HuH-7 (cell line): ENCODE measurements at regions not wholly inside any gene's neighbourhood (a gene's known extent, or its start where the extent isn't known, plus 50 kb on each side); places are given as distances from the start of the nearest gene placed in this dataset.
"Not testable (repeated sequence)": the region's sequence is repeated elsewhere in the genome, so short reads cannot be mapped to it uniquely, and the experiment has no call there.

Experiments
- DNase-seq: peaks from one replicate; pipeline ENCODE4 v3.0.0; 2011; ENCODE audit warnings: low spot score

- no peak for DNase-seq
These were observed 381.7 kb downstream of the CD83 start for GRCh38 chr6:14499309-14499708.

- DNase-seq = no peak
These were observed 382.3 kb downstream of the CD83 start for GRCh38 chr6:14499841-14500240.

DNA sequence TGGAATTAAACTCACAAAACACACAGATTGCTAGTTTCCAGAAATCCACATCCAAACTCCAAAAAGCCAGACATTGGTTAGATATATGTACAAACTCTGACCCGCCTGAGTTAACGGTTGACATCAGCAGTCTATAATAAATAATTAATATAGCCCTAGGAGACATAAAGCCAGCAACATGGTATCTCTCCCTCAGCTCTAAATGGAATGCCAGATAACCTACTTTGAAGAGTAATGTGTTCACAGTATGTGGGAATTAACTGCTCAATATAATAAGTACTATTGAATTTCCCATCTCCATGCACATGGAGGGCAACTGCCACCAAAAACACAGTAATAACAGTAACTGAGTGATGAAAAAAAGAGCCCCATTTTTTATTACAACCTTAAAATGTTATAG lies 383.2 kb downstream of the CD83 start:
- no peak for DNase-seq

GRCh38 chr6:14501240-14501639 lies 383.7 kb downstream of the CD83 start:
- no peak for DNase-seq

GRCh38 chr6:14501914-14502313 lies 384.3 kb downstream of the CD83 start:
- no peak for DNase-seq

GRCh38 chr6:14502551-14502950 lies 385.0 kb downstream of the CD83 start:
- no peak for DNase-seq

DNA sequence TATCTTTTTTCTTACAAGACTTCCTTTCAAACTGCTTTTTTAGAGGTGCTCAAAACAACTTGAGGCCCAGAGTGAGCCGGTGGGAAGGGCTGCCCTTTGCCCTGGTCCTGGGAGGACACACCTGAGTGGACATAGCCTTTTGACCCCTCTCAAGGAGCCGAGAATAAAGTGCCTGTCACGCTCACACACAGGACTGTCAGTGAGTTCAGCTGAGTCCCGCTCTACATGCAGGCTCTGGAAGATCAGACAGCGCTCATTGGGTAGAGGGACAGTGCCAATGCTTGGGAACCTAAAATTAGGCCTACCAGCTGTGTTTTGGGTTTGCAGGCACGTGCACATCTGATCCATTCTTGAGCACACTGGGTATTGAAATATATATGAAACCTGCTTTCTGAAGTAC lies 387.8 kb downstream of the CD83 start:
- DNase-seq = peak; percentile 8

GRCh38 chr6:14506656-14507246 lies 389.2 kb downstream of the CD83 start:
- DNase-seq = no peak

DNA sequence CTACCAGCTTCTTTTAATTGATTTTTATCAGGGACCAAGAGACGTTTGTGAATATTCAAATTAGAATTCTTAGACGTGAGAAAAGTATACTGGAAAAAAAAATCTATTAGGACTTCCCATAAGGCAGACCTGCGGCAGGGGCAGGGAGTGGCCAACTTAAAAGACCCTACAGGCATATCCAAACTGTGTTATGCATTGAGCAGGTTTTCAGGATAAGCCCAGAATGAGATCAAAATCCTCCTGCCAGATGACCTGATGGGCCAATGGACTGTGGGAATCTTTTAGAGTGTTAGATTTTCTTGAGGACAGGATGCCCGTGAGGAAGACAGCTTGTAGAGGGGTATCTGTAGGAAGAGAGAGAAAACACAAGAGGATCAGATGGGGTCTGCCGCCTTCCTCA lies 391.5 kb downstream of the CD83 start:
- no peak for DNase-seq

DNA sequence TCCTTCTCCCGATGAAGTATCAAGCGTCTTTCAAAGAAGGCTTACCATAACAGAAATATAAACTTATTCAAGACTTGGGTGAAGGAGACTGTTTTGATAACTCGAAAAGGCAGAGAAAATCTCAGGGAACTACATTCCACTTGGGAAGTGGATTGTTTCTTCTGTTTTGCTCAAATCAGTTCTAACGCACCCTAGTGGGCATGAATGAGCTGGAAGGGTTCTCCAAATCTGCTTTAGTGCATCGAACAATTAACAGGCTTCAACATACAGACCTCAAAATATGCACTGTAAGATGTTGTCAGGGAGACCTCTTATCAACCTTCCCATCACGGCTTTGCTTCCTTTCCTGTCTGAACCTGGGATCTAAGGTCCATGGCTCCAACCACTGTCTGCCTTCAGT lies 392.5 kb downstream of the CD83 start:
- no peak for DNase-seq

DNA sequence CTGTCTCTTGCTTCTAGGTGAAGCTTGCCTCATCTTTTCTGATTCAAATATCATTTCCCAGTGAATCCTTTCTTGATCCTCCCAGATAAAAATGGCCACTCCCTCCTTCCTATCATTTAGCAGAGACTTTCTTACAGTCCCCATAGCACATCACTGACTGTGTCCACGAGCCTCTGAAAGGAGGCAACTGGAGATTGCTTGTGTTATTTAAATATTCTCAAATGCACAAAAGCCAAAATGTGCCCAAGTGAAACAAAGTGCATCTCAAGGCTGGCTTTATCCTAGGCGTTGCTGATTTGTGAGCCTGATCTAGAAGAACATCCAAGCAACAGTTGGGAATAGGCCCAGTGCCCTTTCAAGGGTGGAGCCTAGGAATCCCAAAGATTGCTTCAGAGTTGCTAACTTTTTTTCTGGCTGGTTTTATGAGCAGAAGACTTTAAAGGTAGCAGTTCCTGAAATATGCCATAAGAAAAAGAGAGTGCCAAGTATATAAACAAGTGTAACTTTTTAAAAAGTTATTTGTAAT lies 393.6 kb downstream of the CD83 start:
- no peak for DNase-seq

DNA sequence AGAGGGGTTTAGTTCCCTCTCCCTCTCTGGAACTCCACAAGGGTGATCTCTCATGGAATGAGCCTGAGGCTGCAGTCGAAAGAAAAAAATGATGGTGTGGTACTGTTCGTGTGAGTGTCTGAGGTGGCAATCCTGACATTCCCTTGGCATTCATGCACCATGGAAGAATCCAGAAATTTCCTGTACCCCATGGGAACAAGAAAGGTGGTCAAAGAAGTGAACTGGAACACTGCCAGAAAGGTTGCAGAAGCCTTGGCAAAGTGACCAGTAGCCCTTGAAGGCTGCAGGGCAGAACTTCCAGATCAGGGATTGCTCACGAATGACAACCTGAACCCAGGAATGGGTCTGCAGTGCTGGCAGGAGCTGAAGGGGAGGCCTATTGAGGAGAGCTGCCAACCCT lies 394.7 kb downstream of the CD83 start:
- DNase-seq = no peak

- no peak for DNase-seq
These were observed 396.2 kb downstream of the CD83 start for GRCh38 chr6:14513496-14514393.

- no peak for DNase-seq
These were observed 399.4 kb downstream of the CD83 start for GRCh38 chr6:14516956-14517355.

DNA sequence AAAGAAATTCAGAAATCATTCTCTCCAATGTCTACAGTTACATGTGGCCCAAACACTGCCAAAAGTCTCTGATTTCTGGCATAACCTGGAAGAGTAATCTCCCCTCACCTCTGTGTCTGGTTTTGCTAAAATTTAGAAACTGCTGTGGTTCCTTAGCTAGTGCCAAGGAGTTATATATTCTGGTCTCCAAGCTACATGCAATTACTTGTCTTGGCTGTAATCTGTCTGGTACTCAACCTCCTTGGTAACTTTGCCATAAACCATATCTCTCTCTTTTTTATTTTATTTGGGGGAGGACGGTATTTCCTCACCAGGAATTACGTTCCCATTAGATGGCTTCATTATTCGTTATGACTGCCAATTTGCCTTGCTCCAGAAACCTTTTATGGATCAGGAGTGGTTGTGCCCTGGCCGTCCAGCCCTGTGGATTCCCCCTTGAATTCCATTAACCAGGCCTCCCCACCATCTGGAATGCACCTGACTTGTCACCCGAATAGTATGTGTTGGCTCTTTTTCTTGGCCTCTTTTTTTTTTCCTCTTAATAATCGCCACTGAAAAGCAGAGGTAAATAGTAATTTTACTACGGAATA lies 400.0 kb downstream of the CD83 start:
- DNase-seq = no peak

DNA sequence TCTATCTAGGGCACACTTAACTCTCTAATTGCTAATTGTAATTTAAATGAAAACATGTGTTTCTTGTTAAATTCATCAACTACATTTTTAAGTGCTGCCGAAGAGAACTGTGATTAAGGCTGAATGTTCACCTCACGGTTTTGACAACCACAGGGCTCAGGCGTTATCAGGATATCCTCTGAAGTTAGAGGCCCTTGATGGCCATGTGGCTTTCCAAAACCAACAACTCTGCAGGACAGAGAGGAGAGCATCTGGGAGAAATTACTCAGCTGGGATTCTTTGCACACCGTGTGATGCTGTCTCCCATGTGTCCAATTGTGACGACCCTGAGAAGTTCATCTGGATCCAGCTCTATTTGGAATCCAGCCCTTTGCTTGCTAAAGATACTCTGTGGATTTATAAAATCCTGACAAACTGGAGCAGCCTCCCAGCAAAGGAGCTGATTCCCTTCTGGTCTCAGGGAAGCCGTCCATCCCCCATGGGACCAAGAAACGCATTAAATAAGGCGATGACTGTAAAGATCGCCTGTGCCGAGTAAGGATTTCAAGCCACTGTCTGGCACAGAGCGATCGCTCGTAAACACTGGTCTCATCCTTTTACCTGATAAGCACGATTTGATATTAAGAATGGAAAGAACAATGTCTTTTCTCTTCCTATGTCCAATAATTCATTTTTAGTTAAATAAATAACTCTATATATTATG lies 401.1 kb downstream of the CD83 start:
- DNase-seq = no peak

DNA sequence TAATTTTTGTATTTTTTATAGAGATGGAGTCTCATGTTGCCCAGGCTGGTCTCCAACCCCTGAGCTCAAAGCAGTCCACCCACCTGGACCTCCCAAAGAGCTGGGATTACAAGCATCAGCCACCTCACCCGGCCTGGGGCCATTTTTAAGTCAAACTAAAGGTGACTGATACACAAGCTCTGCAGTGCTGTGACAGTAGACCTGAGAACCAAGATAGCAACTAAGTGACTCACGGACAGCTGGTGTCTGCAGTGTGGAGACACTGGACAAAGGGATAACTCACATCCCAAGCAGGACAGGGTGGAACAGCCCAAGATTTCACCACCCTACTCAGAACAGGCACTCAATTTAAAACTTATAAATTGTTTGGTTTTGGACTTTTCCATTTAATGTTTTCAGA lies 402.5 kb downstream of the CD83 start:
- no peak for DNase-seq

DNA sequence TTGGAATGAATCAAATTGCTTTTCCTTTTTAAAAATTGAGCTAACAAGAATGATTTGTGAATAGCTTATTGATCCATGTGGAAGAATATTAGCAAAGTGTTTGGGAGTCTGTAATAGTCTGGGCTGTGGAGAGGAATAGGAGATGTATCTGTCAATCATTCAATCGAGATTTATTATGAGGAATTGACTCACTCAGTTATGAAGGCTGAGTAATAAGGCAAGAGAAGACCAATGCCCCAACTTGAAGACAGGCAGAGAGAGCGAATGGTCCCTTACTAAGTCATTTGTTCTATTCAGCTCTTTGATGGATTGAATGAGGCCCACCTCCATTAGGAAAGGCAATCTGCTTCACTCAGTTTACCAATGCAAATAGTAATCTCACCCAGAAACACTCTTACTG lies 403.0 kb downstream of the CD83 start:
- no peak for DNase-seq

DNA sequence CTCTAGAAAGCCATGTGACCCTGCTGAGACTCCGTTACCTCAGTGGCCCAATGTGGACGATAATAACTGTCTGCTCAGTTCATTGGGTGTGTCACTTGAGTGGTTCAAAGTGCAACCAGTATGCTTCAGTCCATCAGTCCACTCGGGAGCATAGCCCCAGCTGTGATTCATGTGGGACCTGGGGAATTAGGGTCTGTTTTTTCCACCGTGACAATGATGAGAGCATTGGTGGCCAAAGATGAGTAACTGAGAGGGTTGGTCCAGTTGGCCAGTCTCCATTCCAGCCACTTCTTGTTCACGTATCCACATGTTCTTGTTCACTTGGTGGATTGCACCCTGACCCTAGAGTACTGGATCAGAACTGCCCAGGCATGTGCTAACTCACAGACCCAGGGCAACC lies 403.6 kb downstream of the CD83 start:
- DNase-seq = no peak

DNA sequence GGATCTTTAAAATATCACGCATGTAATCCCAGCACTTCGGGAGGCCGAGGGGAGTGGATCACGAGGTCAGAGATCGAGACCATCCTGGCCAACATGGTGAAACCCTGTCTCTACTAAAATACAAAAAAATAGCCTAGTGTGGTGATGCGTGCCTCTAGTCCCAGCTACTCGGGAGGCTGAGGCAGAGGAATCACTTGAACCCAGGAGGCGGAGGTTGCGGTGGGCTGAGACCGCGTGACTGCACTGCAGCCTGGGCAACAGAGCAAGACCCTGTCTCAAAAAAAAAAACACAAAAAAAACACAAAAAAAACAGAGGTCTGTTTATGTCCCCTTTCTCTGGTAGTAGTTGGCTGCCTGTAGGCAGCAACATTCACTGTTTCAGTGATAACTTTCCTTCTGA lies 404.3 kb downstream of the CD83 start:
- DNase-seq = not testable (repeated sequence)

GRCh38 chr6:14524319-14524718 lies 406.7 kb downstream of the CD83 start:
- DNase-seq = no peak

DNA sequence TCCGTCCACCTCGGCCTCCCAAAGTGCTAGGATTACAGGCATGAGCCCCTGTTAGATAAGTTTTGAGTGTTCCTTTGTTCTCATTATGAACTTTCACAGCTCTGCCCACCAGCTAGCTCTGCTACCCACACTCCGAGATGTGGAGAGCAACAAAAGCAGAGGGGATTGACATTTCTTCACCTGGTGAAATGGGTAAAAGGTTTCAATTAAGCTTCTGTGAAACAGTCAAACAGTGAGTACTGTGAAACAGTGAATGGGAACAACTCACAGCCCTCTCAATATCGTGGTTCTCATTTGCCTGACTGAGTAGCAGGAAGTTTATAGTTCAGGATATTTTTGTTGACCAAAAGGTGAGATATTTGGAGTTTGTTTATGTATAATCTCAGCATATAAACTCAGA lies 412.8 kb downstream of the CD83 start:
- no peak for DNase-seq

GRCh38 chr6:14533446-14533845 lies 415.9 kb downstream of the CD83 start:
- no peak for DNase-seq
